AG09319 (cell line): ENCODE measurements at regions not wholly inside any gene's neighbourhood (a gene's known extent, or its start where the extent isn't known, plus 50 kb on each side); places are given as distances from the start of the nearest gene placed in this dataset.

ENCODE experiments used
- DNase-seq: peaks from one replicate; pipeline ENCODE4 v3.0.0-alpha.2; 2010; ENCODE audit warnings: low read depth; ENCODE audit errors: extremely low read depth
- CTCF ChIP-seq: IDR thresholded peaks from 2 replicates; pipeline ENCODE4 v1.5.1; 2011; ENCODE audit warnings: low read depth, mild to moderate bottlenecking, inconsistent platforms, low read length, moderate library complexity

- DNase-seq: no peak
- no peak for TF ChIP-seq CTCF
Observed at GRCh38 chr9:1683951-1684350, 331.2 kb upstream of the SMARCA2 start.

GRCh38 chr9:1698991-1699390 lies 316.2 kb upstream of the SMARCA2 start:
- TF ChIP-seq CTCF: no peak
- DNase-seq: no peak

- DNase-seq: no peak
- TF ChIP-seq CTCF: no peak
Observed at GRCh38 chr9:1701113-1701512, 314.0 kb upstream of the SMARCA2 start.

GRCh38 chr9:1702701-1703100 lies 312.4 kb upstream of the SMARCA2 start:
- no peak for DNase-seq
- TF ChIP-seq CTCF: no peak

- TF ChIP-seq CTCF: no peak
- DNase-seq: no peak
Observed at GRCh38 chr9:1707291-1707690, 307.9 kb upstream of the SMARCA2 start.

- TF ChIP-seq CTCF: no peak
- no peak for DNase-seq
Observed at GRCh38 chr9:1708219-1708618, 306.9 kb upstream of the SMARCA2 start.

GRCh38 chr9:1709347-1709746 lies 305.8 kb upstream of the SMARCA2 start:
- no peak for DNase-seq
- no peak; the same call in 1 of the 2 replicates for TF ChIP-seq CTCF
